WERI-Rb-1 (cell line): ENCODE measurements at regions not wholly inside any gene's neighbourhood (a gene's known extent, or its start where the extent isn't known, plus 50 kb on each side); places are given as distances from the start of the nearest gene placed in this dataset.

Experiments
- DNase-seq: peaks from one replicate; pipeline ENCODE4 v3.0.0-alpha.2; 2020
- H3K27ac ChIP-seq: fragments of 250-450 bp; sonication (Bioruptor Pico); 2 replicates; pipeline ENCODE4 v1.5.1; 2020; ENCODE audit warnings: mild to moderate bottlenecking, moderate library complexity
- H3K27me3 ChIP-seq: fragments of 250-450 bp; sonication (Bioruptor Pico); 2 replicates; pipeline ENCODE4 v1.5.1; 2021; ENCODE audit warnings: mild to moderate bottlenecking, low read depth, moderate library complexity; ENCODE audit not compliant: insufficient read depth, severe bottlenecking
- H3K36me3 ChIP-seq: fragments of 250-450 bp; sonication (Bioruptor Pico); 2 replicates; pipeline ENCODE4 v1.5.1; 2020; ENCODE audit warnings: mild to moderate bottlenecking, moderate library complexity
- H3K4me3 ChIP-seq: 2 replicates; pipeline ENCODE4 v1.5.1; 2011; ENCODE audit warnings: low read depth, mild to moderate bottlenecking, control low read depth, low read length
- H3K9me3 ChIP-seq: fragments of 250-450 bp; sonication (Bioruptor Pico); 2 replicates; pipeline ENCODE4 v1.5.1; 2021; ENCODE audit warnings: mild to moderate bottlenecking, moderate library complexity; ENCODE audit not compliant: severe bottlenecking
- CTCF ChIP-seq: IDR thresholded peaks from 2 replicates; pipeline ENCODE4 v1.5.1; 2011; ENCODE audit warnings: low read depth, mild to moderate bottlenecking, control low read depth, inconsistent platforms, low read length

DNA sequence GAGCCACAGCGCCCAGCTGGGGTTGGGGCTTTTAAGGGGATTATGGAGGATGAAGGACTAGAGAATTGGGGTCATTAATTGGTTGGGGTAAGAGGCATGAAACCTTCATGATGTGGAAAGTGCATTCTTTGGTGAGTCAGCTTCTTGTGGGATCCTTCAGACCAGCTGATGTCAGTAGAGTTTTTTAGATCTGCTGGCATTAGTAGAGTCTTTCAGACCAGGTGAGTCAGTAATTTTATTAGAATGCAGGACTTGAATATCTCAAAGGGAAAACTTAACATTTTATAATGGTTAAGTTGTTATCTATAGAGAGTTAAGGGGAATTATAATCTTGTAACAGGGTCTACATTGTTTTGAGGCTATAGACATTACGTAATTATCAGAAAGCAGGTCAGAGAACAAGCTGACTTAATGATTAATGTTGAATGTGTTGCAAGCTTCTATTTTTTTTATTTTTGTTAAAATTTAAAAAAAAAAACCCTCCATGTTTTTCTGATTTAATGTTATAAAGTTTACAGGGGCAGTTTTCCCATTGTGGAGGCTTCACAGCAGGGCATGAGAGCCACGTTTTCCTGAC lies 160.9 kb upstream of the FMN2 start:
- no peak overlapping the region for H3K27ac ChIP-seq
- H3K27me3 ChIP-seq: no peaks in the 10 kb centered on the region
- no peak for TF ChIP-seq CTCF
- peaks cover 2% of the 10 kb centered on the region for H3K9me3 ChIP-seq
- no peak overlapping the region for H3K4me3 ChIP-seq
- H3K36me3 ChIP-seq: no peaks in the 10 kb centered on the region
- DNase-seq: no peak

GRCh38 chr1:239931341-239931740 lies 160.3 kb upstream of the FMN2 start:
- Histone ChIP-seq H3K27me3 (no peaks in the 10 kb centered on the region), H3K4me3 (no peak overlapping the region), H3K36me3 (no peaks in the 10 kb centered on the region), H3K9me3 (no peaks in the 10 kb centered on the region), H3K27ac (no peak overlapping the region)
- TF ChIP-seq CTCF: no peak
- DNase-seq: no peak

DNA sequence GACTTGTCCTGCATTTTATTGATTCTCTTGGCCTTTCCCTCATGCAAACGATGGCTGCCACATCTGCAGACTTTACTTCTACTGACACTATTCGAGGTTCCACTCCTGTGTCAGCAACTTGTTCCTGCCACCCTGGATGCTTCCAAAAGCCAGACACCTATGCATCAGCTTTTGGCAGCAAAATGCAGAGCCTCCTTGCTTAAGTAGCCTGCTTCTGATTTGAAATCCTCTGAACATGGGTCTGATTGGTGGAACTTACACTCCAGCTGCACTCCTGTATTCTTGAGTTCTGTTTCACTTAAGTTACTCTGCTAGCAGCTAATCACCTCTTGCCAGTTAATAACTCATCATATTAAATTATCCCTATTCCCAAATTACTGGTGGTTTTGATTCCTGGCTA lies 152.1 kb upstream of the FMN2 start:
- no peak for TF ChIP-seq CTCF
- Histone ChIP-seq H3K27ac (no peak overlapping the region), H3K36me3 (no peaks in the 10 kb centered on the region), H3K9me3 (peaks cover 18% of the 10 kb centered on the region), H3K4me3 (peak overlapping the region; percentile 9; the same call in 1 of the 2 replicates), H3K27me3 (no peaks in the 10 kb centered on the region)
- DNase-seq: no peak

DNA sequence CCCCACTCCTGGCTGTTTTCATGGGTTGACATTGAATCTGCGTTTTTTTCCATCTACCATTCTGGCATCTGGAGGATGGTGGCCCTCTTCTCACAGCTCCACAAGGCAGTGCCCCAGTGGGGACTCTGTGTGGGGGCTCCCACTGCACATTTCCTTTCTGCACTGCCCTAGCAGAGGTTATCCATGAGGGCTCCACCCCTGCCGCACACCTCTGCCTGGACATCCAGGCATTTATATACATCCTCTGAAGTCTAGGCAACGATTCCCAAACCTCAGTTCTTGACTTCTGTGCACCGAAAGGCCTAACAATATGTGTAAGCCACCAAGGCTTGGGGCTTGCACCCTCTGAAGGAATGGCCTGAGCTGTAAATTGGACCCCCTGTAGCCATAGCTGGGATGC lies 147.9 kb upstream of the FMN2 start:
- Histone ChIP-seq H3K36me3 (no peaks in the 10 kb centered on the region), H3K9me3 (peaks cover 18% of the 10 kb centered on the region), H3K27ac (no peak overlapping the region), H3K4me3 (no peak overlapping the region), H3K27me3 (no peaks in the 10 kb centered on the region)
- no peak for DNase-seq
- TF ChIP-seq CTCF: no peak

DNA sequence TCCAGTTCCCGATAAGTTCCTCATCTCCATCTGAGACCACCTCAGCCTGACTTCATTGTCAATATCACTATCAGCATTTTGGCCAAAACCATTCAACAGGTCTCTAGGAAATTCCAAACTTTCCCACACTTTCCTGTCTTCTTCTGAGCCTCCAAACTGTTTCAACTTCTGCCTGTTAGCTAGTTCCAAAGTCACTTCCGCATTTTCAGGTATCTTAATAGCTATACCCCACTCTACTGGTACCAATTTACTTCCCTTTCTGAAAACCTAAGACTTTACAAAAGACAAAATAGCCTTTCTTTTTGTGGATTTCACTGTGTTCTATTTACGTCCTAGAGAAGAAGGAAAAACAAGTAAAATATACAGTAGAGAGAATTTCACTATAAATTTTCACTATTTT lies 147.0 kb upstream of the FMN2 start:
- no peak for DNase-seq
- H3K27ac ChIP-seq: no peak overlapping the region; the same call in 1 of the 2 replicates
- peaks cover 18% of the 10 kb centered on the region for H3K9me3 ChIP-seq
- TF ChIP-seq CTCF: no peak
- no peaks in the 10 kb centered on the region for H3K36me3 ChIP-seq
- H3K4me3 ChIP-seq: no peak overlapping the region
- H3K27me3 ChIP-seq: no peaks in the 10 kb centered on the region

- no peak for TF ChIP-seq CTCF
- Histone ChIP-seq H3K9me3 (peaks cover 13% of the 10 kb centered on the region), H3K4me3 (no peak overlapping the region), H3K27me3 (no peaks in the 10 kb centered on the region), H3K27ac (no peak overlapping the region), H3K36me3 (no peaks in the 10 kb centered on the region)
- no peak for DNase-seq
Observed at GRCh38 chr1:239947801-239948200, 143.9 kb upstream of the FMN2 start.
